Natural killer cell (primary cell): ENCODE measurements at regions not wholly inside any gene's neighbourhood (a gene's known extent, or its start where the extent isn't known, plus 50 kb on each side); places are given as distances from the start of the nearest gene placed in this dataset.

Source experiments
- ATAC-seq, 3 donors: fragments of 150-1000 bp in 2 of 3; fragments of 200-7000 bp in 1 of 3; cut with Tn5 transposase; 1 replicate in 1 of 3; 2 replicates in 2 of 3; pipeline ENCODE4 v1.10.0; 2021; ENCODE audit warnings: mild to moderate bottlenecking in 2 of 3, moderate library complexity in 2 of 3
- DNase-seq, 2 donors: peaks; one replicate each; pipeline versions ENCODE4 v3.0.0 to v3.0.0-alpha.2; 2013 to 2021; ENCODE audit warnings: mixed read lengths in 1 of 2
- H3K27ac ChIP-seq: one replicate; pipeline ENCODE4 v1.5.1; 2013; ENCODE audit warnings: mild to moderate bottlenecking, low read length
- H3K27me3 ChIP-seq: one replicate; pipeline ENCODE4 v1.6.1; 2013; ENCODE audit warnings: low read length; ENCODE audit not compliant: control insufficient read depth, insufficient read depth
- H3K36me3 ChIP-seq: one replicate; pipeline ENCODE4 v1.6.1; 2013; ENCODE audit warnings: low read length; ENCODE audit not compliant: control insufficient read depth, insufficient read depth
- H3K4me1 ChIP-seq: one replicate; pipeline ENCODE4 v1.6.1; 2013; ENCODE audit warnings: low read length; ENCODE audit not compliant: control insufficient read depth, insufficient read depth
- H3K4me3 ChIP-seq: one replicate; pipeline ENCODE4 v1.5.1; 2013; ENCODE audit warnings: low read length
- H3K9me3 ChIP-seq: one replicate; pipeline ENCODE4 v1.6.1; 2013; ENCODE audit warnings: low read length; ENCODE audit not compliant: control insufficient read depth, insufficient read depth
- H3K27ac Mint-ChIP-seq, 2 donors: one replicate each; pipeline ENCODE4 v1.8.0; 2022; ENCODE audit warnings: mild to moderate bottlenecking in 2 of 2, mixed read lengths in 2 of 2, moderate library complexity in 1 of 2
- H3K27me3 Mint-ChIP-seq, 2 donors: one replicate each; pipeline ENCODE4 v1.8.0; 2022; ENCODE audit warnings: low read depth in 2 of 2, mixed read lengths in 2 of 2
- H3K36me3 Mint-ChIP-seq: one replicate; pipeline ENCODE4 v1.8.0; 2022; ENCODE audit warnings: mixed read lengths
- H3K4me1 Mint-ChIP-seq, 2 donors: one replicate each; pipeline ENCODE4 v1.8.0; 2022; ENCODE audit warnings: mixed read lengths in 2 of 2
- H3K4me3 Mint-ChIP-seq: one replicate; pipeline ENCODE4 v1.8.0; 2022; ENCODE audit warnings: mild to moderate bottlenecking, moderate library complexity, mixed read lengths
- H3K9me3 Mint-ChIP-seq, 2 donors: one replicate each; pipeline ENCODE4 v1.8.0; 2022; ENCODE audit warnings: mixed read lengths in 2 of 2
- WGBS: methylation state at CpG from one replicate; pipeline ENCODE4 v1.1.7; 2013; ENCODE audit warnings: missing lambda C conversion rate; ENCODE audit not compliant: insufficient coverage; 5-methylcytosine and 5-hydroxymethylcytosine counted together
- intact Hi-C: fragments of 100-400 bp; cut with micrococcal nuclease; formaldehyde crosslinking; loops from one replicate; pipeline ENCODE4 v1.14.2; 2022
- TF ChIP-seq, protein P1 (sequence below): fragments of 200-600 bp; IDR thresholded peaks from one replicate; pipeline ENCODE4 v1.8.0; 2022; ENCODE audit warnings: antibody characterized with exemption

DNA sequence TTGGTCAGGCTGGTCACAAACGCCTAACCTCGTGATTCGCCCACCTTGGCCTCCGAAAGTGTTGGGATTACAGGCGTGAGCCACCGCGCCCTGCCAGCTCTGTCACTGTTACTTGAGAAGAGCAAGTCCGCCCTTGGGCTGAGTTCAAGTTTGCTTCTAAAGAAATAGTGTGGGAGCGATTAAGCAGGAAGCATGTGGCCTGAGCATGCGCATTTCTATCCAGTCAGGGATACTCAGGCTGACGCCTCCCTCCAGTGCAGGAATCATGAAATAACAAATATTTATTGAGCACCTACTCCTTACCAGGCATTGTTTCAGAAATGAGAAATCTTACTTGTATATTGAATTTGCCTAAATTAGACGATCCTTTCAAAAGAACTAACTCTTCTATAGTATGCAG, 166.2 kb downstream of the EDN1 start:
- Mint-ChIP-seq H3K27ac (no peak overlapping the region), H3K9me3 (peaks cover 7 to 13% of the 10 kb centered on the region in 2 donors), H3K27me3 (peaks cover 0 to 2% of the 10 kb centered on the region in 2 donors), H3K36me3 (no peaks in the 10 kb centered on the region), H3K4me3 (no peak overlapping the region), H3K4me1 (no peaks in the 10 kb centered on the region)
- no peak for ATAC-seq
- TF ChIP-seq, protein P1, sequence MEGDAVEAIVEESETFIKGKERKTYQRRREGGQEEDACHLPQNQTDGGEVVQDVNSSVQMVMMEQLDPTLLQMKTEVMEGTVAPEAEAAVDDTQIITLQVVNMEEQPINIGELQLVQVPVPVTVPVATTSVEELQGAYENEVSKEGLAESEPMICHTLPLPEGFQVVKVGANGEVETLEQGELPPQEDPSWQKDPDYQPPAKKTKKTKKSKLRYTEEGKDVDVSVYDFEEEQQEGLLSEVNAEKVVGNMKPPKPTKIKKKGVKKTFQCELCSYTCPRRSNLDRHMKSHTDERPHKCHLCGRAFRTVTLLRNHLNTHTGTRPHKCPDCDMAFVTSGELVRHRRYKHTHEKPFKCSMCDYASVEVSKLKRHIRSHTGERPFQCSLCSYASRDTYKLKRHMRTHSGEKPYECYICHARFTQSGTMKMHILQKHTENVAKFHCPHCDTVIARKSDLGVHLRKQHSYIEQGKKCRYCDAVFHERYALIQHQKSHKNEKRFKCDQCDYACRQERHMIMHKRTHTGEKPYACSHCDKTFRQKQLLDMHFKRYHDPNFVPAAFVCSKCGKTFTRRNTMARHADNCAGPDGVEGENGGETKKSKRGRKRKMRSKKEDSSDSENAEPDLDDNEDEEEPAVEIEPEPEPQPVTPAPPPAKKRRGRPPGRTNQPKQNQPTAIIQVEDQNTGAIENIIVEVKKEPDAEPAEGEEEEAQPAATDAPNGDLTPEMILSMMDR = no peak
- no peak overlapping the region for H3K27ac ChIP-seq
- 93% methylated on average over 11 of the region's 12 CpGs for WGBS
- no peaks in the 10 kb centered on the region for H3K36me3 ChIP-seq
- H3K9me3 ChIP-seq = peaks cover 11% of the 10 kb centered on the region
- intact Hi-C loops = no loop called here
- DNase-seq = no peak
- no peak overlapping the region for H3K4me3 ChIP-seq
- no peaks in the 10 kb centered on the region for H3K27me3 ChIP-seq
- H3K4me1 ChIP-seq = no peaks in the 10 kb centered on the region

DNA sequence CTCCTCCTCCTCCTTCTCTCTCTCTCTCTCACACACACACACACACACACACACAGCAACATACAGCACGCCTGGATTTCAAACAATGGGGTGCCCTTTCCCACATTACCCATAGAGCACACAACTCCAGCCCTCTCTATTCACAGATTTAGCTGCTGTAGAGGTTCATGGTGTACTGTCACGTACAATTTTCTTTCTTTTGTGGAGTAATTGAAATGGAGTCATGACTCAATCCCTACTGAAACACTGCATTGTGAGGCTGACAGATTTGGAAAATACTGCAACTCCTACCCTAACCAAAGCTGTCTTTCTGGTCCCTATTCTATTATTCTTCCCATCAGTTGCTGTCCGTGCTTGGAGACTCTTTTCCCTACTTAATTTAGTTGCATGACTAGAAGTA, 166.9 kb downstream of the EDN1 start:
- intact Hi-C loops = no loop called here
- H3K9me3 ChIP-seq = peaks cover 11% of the 10 kb centered on the region
- no peaks in the 10 kb centered on the region for H3K27me3 ChIP-seq
- Mint-ChIP-seq H3K36me3 (no peaks in the 10 kb centered on the region), H3K4me1 (no peaks in the 10 kb centered on the region), H3K27ac (no peak overlapping the region), H3K9me3 (peaks cover 7 to 13% of the 10 kb centered on the region in 2 donors), H3K4me3 (no peak overlapping the region), H3K27me3 (peaks cover 0 to 2% of the 10 kb centered on the region in 2 donors)
- TF ChIP-seq, protein P1 = no peak
- 86% methylated on average over 1 of the region's 3 CpGs for WGBS
- H3K27ac ChIP-seq = no peak overlapping the region
- DNase-seq (no peak), ATAC-seq (no peak)
- H3K36me3 ChIP-seq = no peaks in the 10 kb centered on the region
- H3K4me3 ChIP-seq = no peak overlapping the region
- H3K4me1 ChIP-seq = no peaks in the 10 kb centered on the region

DNA sequence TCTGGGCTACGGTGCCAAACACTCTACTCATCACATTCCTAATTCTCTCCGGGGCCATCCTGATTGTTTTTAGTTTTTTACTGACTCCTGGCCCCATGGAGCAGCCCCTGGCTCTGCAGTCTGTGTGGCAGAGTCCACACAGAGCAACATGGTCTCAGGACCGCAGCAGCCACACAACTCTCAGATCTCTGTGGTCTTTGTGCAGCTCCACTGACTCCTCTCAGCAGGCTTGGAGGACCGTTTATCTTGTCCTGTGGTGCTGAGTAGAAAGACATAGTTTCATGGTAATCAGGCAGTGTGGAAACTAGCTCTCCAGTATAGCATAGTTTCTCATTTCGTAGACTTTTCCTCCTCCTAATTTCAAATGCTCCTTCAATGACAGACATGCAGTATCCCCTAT, 168.4 kb downstream of the EDN1 start:
- WGBS = 85% methylated on average over 4 of the region's 5 CpGs

More for the DNA sequence above, 168.4 kb downstream of the EDN1 start:
- intact Hi-C loops = no loop called here
- TF ChIP-seq, protein P1 = no peak
- ATAC-seq (no peak), DNase-seq (no peak)
- Mint-ChIP-seq H3K27me3 (peaks cover 0 to 2% of the 10 kb centered on the region in 2 donors), H3K36me3 (no peaks in the 10 kb centered on the region), H3K9me3 (peaks cover 2 to 9% of the 10 kb centered on the region in 2 donors), H3K27ac (no peak overlapping the region), H3K4me1 (no peaks in the 10 kb centered on the region), H3K4me3 (no peak overlapping the region)
- Histone ChIP-seq H3K4me1 (no peaks in the 10 kb centered on the region), H3K27ac (no peak overlapping the region), H3K36me3 (no peaks in the 10 kb centered on the region), H3K9me3 (peaks cover 3% of the 10 kb centered on the region), H3K27me3 (no peaks in the 10 kb centered on the region), H3K4me3 (no peak overlapping the region)
